Stimulated activated CD4-positive, alpha-beta T cell treated with anti-CD3 and anti-CD28 coated beads, Interleukin-1b, Interleukin-23, amount 100 ng/mL, for 24 hours (primary cell): ENCODE measurements at regions not wholly inside any gene's neighbourhood (a gene's known extent, or its start where the extent isn't known, plus 50 kb on each side); places are given as distances from the start of the nearest gene placed in this dataset.

Experiments
- DNase-seq, 4 experiments: peaks; one replicate each; pipeline ENCODE4 v3.0.0-alpha.2; 2020; ENCODE audit warnings: low read depth in 4 of 4, low spot score in 1 of 4

GRCh38 chr16:80427795-80428194 lies 113.0 kb upstream of the DYNLRB2 start:
- no peak for DNase-seq

- DNase-seq = no peak
These were observed 122.1 kb upstream of the DYNLRB2 start for GRCh38 chr16:80418517-80419355.

GRCh38 chr16:80417706-80418271 lies 123.0 kb upstream of the DYNLRB2 start:
- no peak for DNase-seq

GRCh38 chr16:80408014-80408413 lies 132.8 kb upstream of the DYNLRB2 start:
- no peak for DNase-seq

GRCh38 chr16:80407265-80407987 lies 133.4 kb upstream of the DYNLRB2 start:
- no peak for DNase-seq

GRCh38 chr16:80404847-80405246 lies 135.9 kb upstream of the DYNLRB2 start:
- DNase-seq = no peak

GRCh38 chr16:80403894-80404293 lies 136.9 kb upstream of the DYNLRB2 start:
- no peak for DNase-seq

GRCh38 chr16:80390871-80391489 lies 149.8 kb upstream of the DYNLRB2 start:
- DNase-seq = no peak

- DNase-seq = no peak
These were observed 150.7 kb upstream of the DYNLRB2 start for GRCh38 chr16:80390046-80390445.

- DNase-seq = no peak
These were observed 151.5 kb upstream of the DYNLRB2 start for GRCh38 chr16:80389338-80389737.

- DNase-seq = no peak
These were observed 153.4 kb upstream of the DYNLRB2 start for GRCh38 chr16:80387318-80387921.

- no peak for DNase-seq
These were observed 155.9 kb upstream of the DYNLRB2 start for GRCh38 chr16:80384862-80385261.

- no peak for DNase-seq
These were observed 160.3 kb upstream of the DYNLRB2 start for GRCh38 chr16:80380514-80380913.

- DNase-seq = no peak
These were observed 163.5 kb upstream of the DYNLRB2 start for GRCh38 chr16:80377096-80377956.

- DNase-seq = no peak
These were observed 164.8 kb upstream of the DYNLRB2 start for GRCh38 chr16:80375973-80376372.

GRCh38 chr16:80375513-80375912 lies 165.3 kb upstream of the DYNLRB2 start:
- no peak for DNase-seq

- DNase-seq = no peak
These were observed 168.5 kb upstream of the DYNLRB2 start for GRCh38 chr16:80372341-80372740.

GRCh38 chr16:80369138-80369958 lies 171.4 kb upstream of the DYNLRB2 start:
- no peak for DNase-seq

GRCh38 chr16:80367037-80367658 lies 173.6 kb upstream of the DYNLRB2 start:
- DNase-seq = no peak
